Stomach (tissue), 4 donors: ENCODE measurements at regions not wholly inside any gene's neighbourhood (a gene's known extent, or its start where the extent isn't known, plus 50 kb on each side); places are given as distances from the start of the nearest gene placed in this dataset.

Experiments
- CTCF ChIP-seq, 7 experiments: fragments of 450-650 bp in 4 of 7; fragments of 200-600 bp in 3 of 7; sonication (generic) in 3 of 7; IDR thresholded peaks; one replicate each; pipeline ENCODE4 v1.5.1; 2016 to 2019; ENCODE audit warnings: antibody characterized with exemption in 7 of 7, control low read depth in 2 of 7, mild to moderate bottlenecking in 1 of 7
- POLR2AphosphoS5 ChIP-seq, 3 donors: sonication (generic); formaldehyde crosslinking; IDR thresholded peaks; one replicate each; pipeline ENCODE4 v1.6.1; 2016; ENCODE audit warnings: antibody characterized with exemption in 3 of 3

- TF ChIP-seq CTCF (IDR thresholded peaks at IDR 0.05) (no peak), POLR2AphosphoS5 (IDR thresholded peaks at IDR 0.05) (no peak)
These were observed 133.4 kb upstream of the ABCB5 start for GRCh38 chr7:20482071-20482470.
